ENCODE measurements at regions not wholly inside any gene's neighbourhood (a gene's known extent, or its start where the extent isn't known, plus 50 kb on each side); places are given as distances from the start of the nearest gene placed in this dataset.
A peak's percentile ranks its signal among the peaks of the same experiment; 100 is the strongest.

DNA sequence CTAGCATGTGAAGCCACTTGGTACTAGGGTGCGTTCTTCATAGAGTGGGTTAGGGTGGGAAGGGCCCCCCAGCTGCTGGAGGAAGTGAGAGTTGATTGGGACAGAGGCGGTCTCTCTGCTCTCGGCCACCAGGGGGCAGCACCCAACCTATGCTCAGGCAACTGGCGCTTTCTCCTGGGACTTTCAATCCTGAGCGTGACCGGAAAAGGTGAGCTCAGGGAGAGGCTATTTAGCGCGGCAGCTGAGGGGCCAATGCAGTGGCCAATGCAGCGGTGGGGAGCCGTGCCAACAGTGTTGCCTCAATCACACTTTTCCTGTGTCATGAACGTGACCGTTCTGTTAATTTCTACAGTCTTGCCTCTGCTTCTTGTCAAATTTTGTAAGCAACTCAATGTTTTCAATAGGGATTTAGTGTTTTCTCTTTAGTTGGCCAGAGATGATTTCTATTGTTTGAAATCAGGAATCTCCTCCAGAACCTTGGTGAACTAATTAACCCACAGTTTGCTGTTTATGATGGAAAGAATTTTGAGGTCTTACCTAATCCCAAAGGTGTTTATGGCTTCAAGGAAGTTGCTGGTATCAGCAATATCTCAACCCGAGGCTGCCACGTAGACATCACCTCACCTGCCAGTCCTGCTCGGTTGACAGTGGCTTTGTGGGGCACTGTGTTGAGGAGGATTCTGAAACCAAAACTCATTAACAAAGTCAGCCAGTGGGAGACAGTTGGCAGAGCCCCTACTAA, 67.9 kb upstream of the PDZD8 start:
- POLR2A ChIA-PET = no interaction called here

DNA sequence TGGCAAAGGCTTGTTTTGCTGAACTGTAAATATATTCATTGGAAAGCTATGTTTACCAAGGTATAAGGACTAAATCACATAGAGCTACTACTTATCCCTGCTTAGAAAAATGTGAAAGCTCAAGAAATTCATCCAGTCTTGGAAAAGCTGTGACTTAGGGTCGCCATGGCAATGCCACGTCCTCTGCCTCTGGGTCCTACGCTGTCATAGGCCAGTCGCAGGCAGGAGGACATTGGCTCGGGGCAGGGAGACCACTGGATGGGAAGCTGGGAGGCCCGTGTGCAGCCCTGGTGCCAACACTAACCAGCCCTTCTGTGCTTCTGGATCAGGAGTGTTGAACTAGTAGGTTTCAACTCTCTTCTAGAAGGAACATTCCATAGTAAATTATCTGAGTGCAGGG, 67.3 kb upstream of the PDZD8 start:
- POLR2A ChIA-PET = no interaction called here
- DNase-seq (ENCODE audit: extremely low spot score) = no peak
- TF ChIP-seq, protein P1, sequence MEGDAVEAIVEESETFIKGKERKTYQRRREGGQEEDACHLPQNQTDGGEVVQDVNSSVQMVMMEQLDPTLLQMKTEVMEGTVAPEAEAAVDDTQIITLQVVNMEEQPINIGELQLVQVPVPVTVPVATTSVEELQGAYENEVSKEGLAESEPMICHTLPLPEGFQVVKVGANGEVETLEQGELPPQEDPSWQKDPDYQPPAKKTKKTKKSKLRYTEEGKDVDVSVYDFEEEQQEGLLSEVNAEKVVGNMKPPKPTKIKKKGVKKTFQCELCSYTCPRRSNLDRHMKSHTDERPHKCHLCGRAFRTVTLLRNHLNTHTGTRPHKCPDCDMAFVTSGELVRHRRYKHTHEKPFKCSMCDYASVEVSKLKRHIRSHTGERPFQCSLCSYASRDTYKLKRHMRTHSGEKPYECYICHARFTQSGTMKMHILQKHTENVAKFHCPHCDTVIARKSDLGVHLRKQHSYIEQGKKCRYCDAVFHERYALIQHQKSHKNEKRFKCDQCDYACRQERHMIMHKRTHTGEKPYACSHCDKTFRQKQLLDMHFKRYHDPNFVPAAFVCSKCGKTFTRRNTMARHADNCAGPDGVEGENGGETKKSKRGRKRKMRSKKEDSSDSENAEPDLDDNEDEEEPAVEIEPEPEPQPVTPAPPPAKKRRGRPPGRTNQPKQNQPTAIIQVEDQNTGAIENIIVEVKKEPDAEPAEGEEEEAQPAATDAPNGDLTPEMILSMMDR (IDR thresholded peaks at IDR 0.05; ENCODE audit: control extremely low read depth, extremely low read depth, low read depth, missing control alignments) = peak; percentile 19
- CTCF ChIA-PET = interaction anchor here (0.8 to 4.2 kb wide), 38 partner anchors 9 to 1016 kb away, joined by 3 to 34 read pairs (median 5); no protein-coding TSS in a partner anchor

More for the DNA sequence above, 67.9 kb upstream of the PDZD8 start:
- TF ChIP-seq, protein P1 (IDR thresholded peaks at IDR 0.05; ENCODE audit: control extremely low read depth, extremely low read depth, low read depth, missing control alignments) = peak; percentile 79
- CTCF ChIA-PET = interaction anchor here (0.6 to 4.2 kb wide), 41 partner anchors 9 to 1016 kb away, joined by 3 to 34 read pairs (median 5); no protein-coding TSS in a partner anchor
- peak; percentile 82 for DNase-seq (ENCODE audit: extremely low spot score)

DNA sequence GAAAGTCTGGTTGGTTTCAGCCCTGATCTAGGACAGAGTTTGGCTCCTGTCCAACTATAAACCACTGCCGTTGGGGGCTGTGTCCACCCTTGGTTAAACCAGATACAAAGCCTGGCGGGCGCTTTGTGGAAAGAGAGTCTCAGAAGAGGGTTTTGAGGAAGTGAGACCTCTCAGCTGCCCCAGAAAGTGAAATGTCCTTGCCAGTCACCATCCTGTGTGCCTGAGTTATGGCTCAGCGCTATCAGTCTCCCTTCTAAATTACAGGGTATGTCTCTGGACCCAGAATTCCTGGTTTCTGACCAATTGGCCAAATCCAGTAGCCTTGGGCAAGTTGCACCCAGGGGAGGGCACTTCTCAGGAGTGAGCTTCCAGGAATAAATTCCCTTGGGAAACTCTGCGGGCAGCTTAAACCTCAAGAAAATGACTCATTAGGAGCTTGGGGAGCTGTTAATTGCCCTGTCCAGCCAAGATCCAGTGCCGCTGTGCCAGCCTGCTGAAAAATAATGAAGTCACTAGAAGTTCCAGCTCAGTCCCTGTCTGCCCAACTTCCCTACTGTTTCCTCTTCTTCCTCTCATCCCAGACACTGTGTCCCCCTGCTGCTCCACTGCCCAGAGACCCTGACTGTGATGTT, 66.7 kb upstream of the PDZD8 start:
- DNase-seq (ENCODE audit: extremely low spot score) = no peak
- ChIA-PET POLR2A (no interaction called here), CTCF (interaction anchor here (0.8 to 4.2 kb wide), 29 partner anchors 10 to 1017 kb away, joined by 3 to 34 read pairs (median 6); no protein-coding TSS in a partner anchor)
- TF ChIP-seq, protein P1 (IDR thresholded peaks at IDR 0.05; ENCODE audit: control extremely low read depth, extremely low read depth, low read depth, missing control alignments) = no peak

DNA sequence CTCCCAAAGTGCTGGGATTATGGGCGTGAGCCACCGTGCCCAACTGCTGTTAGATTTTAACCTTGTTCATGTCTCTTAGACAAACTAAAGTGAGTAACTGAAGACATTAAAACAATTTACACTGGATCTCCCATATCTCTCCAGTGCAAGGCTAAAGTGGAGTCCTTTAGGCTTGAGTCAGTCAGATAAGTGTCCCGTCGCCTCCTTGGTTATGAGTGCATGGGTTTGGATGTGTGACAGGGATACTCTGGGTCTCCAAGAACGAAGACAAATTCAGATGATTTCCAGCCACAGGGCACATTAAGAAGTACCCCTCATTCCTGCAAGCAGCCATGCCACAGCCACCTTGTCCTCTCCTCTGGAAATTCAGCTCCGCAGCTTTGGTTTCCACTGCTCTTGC, 66.1 kb upstream of the PDZD8 start:
- DNase-seq (ENCODE audit: extremely low spot score) = no peak
- CTCF ChIA-PET = interaction anchor here (1.9 to 4.2 kb wide), 7 partner anchors 9 to 799 kb away, joined by 7 to 34 read pairs (median 13); no protein-coding TSS in a partner anchor
- POLR2A ChIA-PET = no interaction called here
- TF ChIP-seq, protein P1 (IDR thresholded peaks at IDR 0.05; ENCODE audit: control extremely low read depth, extremely low read depth, low read depth, missing control alignments) = no peak

DNA sequence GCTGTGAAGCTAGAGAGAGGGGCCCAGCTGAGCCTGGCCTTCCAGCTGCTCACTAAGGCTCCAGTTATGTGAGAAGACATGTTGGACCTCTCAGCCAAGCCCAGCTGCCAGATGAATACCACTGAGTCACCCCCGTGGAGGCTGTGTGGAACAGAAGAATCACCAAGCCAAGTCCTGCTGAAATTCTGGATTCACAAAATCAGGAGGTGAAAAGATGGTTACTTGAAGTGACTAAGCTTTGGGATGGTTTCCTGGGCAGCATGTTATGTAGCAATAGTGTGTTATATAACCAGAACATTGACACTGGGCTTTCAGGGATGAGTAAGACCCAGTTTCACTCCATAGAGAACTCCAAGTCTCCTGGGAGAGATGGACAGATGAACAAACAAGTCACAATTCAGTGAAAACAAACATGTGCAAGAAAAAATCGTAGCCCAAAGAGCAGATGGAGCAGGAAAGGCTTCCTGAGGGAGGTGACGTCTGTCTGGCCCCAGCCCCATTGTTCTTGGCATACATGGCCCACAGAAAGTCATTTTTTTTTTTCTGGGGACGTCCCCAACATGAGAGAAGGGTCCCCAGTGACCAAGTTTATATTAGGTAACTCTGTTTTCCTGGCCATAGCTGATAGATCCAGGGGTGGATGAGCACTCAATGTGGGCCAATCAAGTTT, 64.1 kb upstream of the PDZD8 start:
- DNase-seq (ENCODE audit: extremely low spot score) = no peak
- POLR2A ChIA-PET = no interaction called here
- CTCF ChIA-PET = interaction anchor here (1.5 to 4.2 kb wide), 3 partner anchors 8 to 12 kb away, joined by 5 to 34 read pairs (median 7); no protein-coding TSS in a partner anchor
- TF ChIP-seq, protein P1 (IDR thresholded peaks at IDR 0.05; ENCODE audit: control extremely low read depth, extremely low read depth, low read depth, missing control alignments) = no peak

DNA sequence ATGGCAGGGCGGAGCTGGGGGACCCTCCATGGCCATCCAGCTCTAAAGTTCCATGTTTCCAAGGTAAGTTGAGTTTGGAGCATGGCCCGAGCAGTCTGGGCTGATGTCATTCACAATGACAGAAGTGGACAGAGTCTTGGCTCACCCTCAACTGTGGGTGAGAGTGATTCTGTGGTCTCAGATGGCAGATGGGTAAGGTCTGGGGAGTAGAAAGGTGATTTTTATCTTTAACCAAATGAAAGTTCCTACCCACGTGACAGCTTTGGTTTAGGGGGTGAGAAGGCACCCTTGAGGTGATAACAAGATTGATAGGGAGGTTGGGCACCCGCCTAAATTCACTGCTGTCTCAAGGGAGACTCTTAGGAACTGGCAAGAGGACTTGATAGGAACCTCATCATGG, 57.6 kb upstream of the PDZD8 start:
- TF ChIP-seq, protein P1 (IDR thresholded peaks at IDR 0.05; ENCODE audit: control extremely low read depth, extremely low read depth, low read depth, missing control alignments) = no peak
- POLR2A ChIA-PET = no interaction called here
- DNase-seq (ENCODE audit: extremely low spot score) = no peak
- CTCF ChIA-PET = interaction anchor here (2.5 to 5.5 kb wide), 2 partner anchors 10 to 25 kb away, joined by 8 to 33 read pairs; no protein-coding TSS in a partner anchor
